ENCODE measurements at regions not wholly inside any gene's neighbourhood (a gene's known extent, or its start where the extent isn't known, plus 50 kb on each side); places are given as distances from the start of the nearest gene placed in this dataset.
A peak's percentile ranks its signal among the peaks of the same experiment; 100 is the strongest.

GRCh38 chr13:48797127-48797526, 143.4 kb downstream of the CYSLTR2 start:
- Histone ChIP-seq H2BK15ac (ENCODE audit: low read depth, poor library complexity, severe bottlenecking) (no peak overlapping the region), H3K23ac (ENCODE audit: low read length in 2 of 2) (no peak overlapping the region), H3K4me2 (ENCODE audit: low read length, poor library complexity, severe bottlenecking) (no peak overlapping the region), H3K9ac (ENCODE audit: low read length) (no peak overlapping the region), H3K4ac (ENCODE audit: low read depth in 1 of 2, low read length in 2 of 2) (no peak overlapping the region), H3K4me3 (ENCODE audit: insufficient read depth in 1 of 2, low read depth in 1 of 2, low read length in 2 of 2) (no peak overlapping the region), H4K8ac (ENCODE audit: low read length) (no peak overlapping the region), H3K18ac (ENCODE audit: low read depth in 1 of 2, low read length in 2 of 2) (no peak overlapping the region), H3K14ac (ENCODE audit: low read length in 2 of 2) (no peak overlapping the region), H2BK12ac (ENCODE audit: low read length in 2 of 2) (peak overlapping the region in 1 of 2 experiments; percentile 63), H2AK5ac (ENCODE audit: low read length, severe bottlenecking) (no peak overlapping the region), H3K4me1 (ENCODE audit: control insufficient read depth, insufficient read depth, low read depth, low read length) (no peaks in the 10 kb centered on the region), H3K27ac (ENCODE audit: low read length, poor library complexity, severe bottlenecking) (no peak overlapping the region), H3K9me3 (ENCODE audit: control insufficient read depth, low read length) (no peaks in the 10 kb centered on the region), H2BK5ac (ENCODE audit: low read depth, low read length, poor library complexity, severe bottlenecking) (no peak overlapping the region), H3K79me1 (replicated peaks; ENCODE audit: low read length, poor library complexity, severe bottlenecking) (no peaks in the 10 kb centered on the region), H2AFZ (ENCODE audit: low read depth, low read length) (no peak overlapping the region), H3K36me3 (ENCODE audit: control insufficient read depth in 1 of 2, insufficient read depth in 2 of 2, low read depth in 1 of 2, low read length in 2 of 2) (no peaks in the 10 kb centered on the region), H2BK120ac (ENCODE audit: low read depth, low read length) (no peak overlapping the region), H4K91ac (ENCODE audit: low read length) (no peak overlapping the region), H3K27me3 (ENCODE audit: control insufficient read depth in 1 of 2, insufficient read depth in 1 of 2, low read length in 2 of 2) (no peaks in the 10 kb centered on the region)
- 31% methylated on average over 2 of the region's 3 CpGs for WGBS
- no peak for DNase-seq

DNA sequence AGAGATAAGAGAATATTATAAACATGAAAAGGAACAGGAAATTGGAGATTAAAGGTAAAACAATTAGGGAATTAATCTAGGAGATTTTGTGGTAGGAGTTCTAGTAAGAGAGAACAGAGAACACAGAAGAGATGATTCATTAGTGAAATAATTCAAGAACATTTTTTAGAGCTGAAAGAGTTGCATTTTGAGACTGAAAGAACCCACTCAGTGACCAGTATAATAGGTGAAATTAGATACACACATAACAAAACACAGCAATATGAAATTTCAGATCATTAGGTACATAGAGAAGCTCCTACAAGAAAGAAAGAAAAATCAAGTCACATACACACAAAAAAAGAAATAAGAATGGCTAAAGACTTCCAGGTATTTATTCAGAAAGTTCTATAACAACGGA, 144.0 kb downstream of the CYSLTR2 start:
- DNase-seq, result no peak
- no CpG with 5 or more reads among the region's 1 CpG for WGBS
- Histone ChIP-seq H2BK12ac (ENCODE audit: low read length in 2 of 2) (no peak overlapping the region), H3K23ac (ENCODE audit: low read length in 2 of 2) (no peak overlapping the region), H3K36me3 (ENCODE audit: control insufficient read depth in 1 of 2, insufficient read depth in 2 of 2, low read depth in 1 of 2, low read length in 2 of 2) (no peaks in the 10 kb centered on the region), H2BK15ac (ENCODE audit: low read depth, poor library complexity, severe bottlenecking) (no peak overlapping the region), H3K9ac (ENCODE audit: low read length) (no peak overlapping the region), H3K4me1 (ENCODE audit: control insufficient read depth, insufficient read depth, low read depth, low read length) (no peaks in the 10 kb centered on the region), H4K91ac (ENCODE audit: low read length) (no peak overlapping the region), H3K27me3 (ENCODE audit: control insufficient read depth in 1 of 2, insufficient read depth in 1 of 2, low read length in 2 of 2) (no peaks in the 10 kb centered on the region), H2AFZ (ENCODE audit: low read depth, low read length) (no peak overlapping the region), H2AK5ac (ENCODE audit: low read length, severe bottlenecking) (no peak overlapping the region), H4K8ac (ENCODE audit: low read length) (no peak overlapping the region), H2BK120ac (ENCODE audit: low read depth, low read length) (no peak overlapping the region), H3K4ac (ENCODE audit: low read depth in 1 of 2, low read length in 2 of 2) (no peak overlapping the region), H3K4me3 (ENCODE audit: insufficient read depth in 1 of 2, low read depth in 1 of 2, low read length in 2 of 2) (no peak overlapping the region), H2BK5ac (ENCODE audit: low read depth, low read length, poor library complexity, severe bottlenecking) (no peak overlapping the region), H3K18ac (ENCODE audit: low read depth in 1 of 2, low read length in 2 of 2) (no peak overlapping the region), H3K14ac (ENCODE audit: low read length in 2 of 2) (no peak overlapping the region), H3K27ac (ENCODE audit: low read length, poor library complexity, severe bottlenecking) (no peak overlapping the region), H3K9me3 (ENCODE audit: control insufficient read depth, low read length) (no peaks in the 10 kb centered on the region), H3K4me2 (ENCODE audit: low read length, poor library complexity, severe bottlenecking) (no peak overlapping the region), H3K79me1 (replicated peaks; ENCODE audit: low read length, poor library complexity, severe bottlenecking) (no peaks in the 10 kb centered on the region)

- Histone ChIP-seq H3K14ac (ENCODE audit: low read length in 2 of 2) (no peak overlapping the region), H3K79me1 (replicated peaks; ENCODE audit: low read length, poor library complexity, severe bottlenecking) (no peaks in the 10 kb centered on the region), H4K91ac (ENCODE audit: low read length) (no peak overlapping the region), H3K4me1 (ENCODE audit: control insufficient read depth, insufficient read depth, low read depth, low read length) (no peaks in the 10 kb centered on the region), H3K23ac (ENCODE audit: low read length in 2 of 2) (no peak overlapping the region), H2AK5ac (ENCODE audit: low read length, severe bottlenecking) (no peak overlapping the region), H3K4ac (ENCODE audit: low read depth in 1 of 2, low read length in 2 of 2) (no peak overlapping the region), H3K36me3 (ENCODE audit: control insufficient read depth in 1 of 2, insufficient read depth in 2 of 2, low read depth in 1 of 2, low read length in 2 of 2) (no peaks in the 10 kb centered on the region), H2AFZ (ENCODE audit: low read depth, low read length) (no peak overlapping the region), H3K9me3 (ENCODE audit: control insufficient read depth, low read length) (no peaks in the 10 kb centered on the region), H2BK5ac (ENCODE audit: low read depth, low read length, poor library complexity, severe bottlenecking) (no peak overlapping the region), H2BK12ac (ENCODE audit: low read length in 2 of 2) (no peak overlapping the region), H2BK120ac (ENCODE audit: low read depth, low read length) (no peak overlapping the region), H3K27ac (ENCODE audit: low read length, poor library complexity, severe bottlenecking) (no peak overlapping the region), H2BK15ac (ENCODE audit: low read depth, poor library complexity, severe bottlenecking) (no peak overlapping the region), H3K4me3 (ENCODE audit: insufficient read depth in 1 of 2, low read depth in 1 of 2, low read length in 2 of 2) (no peak overlapping the region), H3K4me2 (ENCODE audit: low read length, poor library complexity, severe bottlenecking) (no peak overlapping the region), H3K27me3 (ENCODE audit: control insufficient read depth in 1 of 2, insufficient read depth in 1 of 2, low read length in 2 of 2) (no peaks in the 10 kb centered on the region), H3K9ac (ENCODE audit: low read length) (no peak overlapping the region), H4K8ac (ENCODE audit: low read length) (no peak overlapping the region), H3K18ac (ENCODE audit: low read depth in 1 of 2, low read length in 2 of 2) (no peak overlapping the region)
- WGBS, result 100% methylated on average over 2 of the region's 2 CpGs
- no peak for DNase-seq
Observed at GRCh38 chr13:48798180-48798579, 144.5 kb downstream of the CYSLTR2 start.

DNA sequence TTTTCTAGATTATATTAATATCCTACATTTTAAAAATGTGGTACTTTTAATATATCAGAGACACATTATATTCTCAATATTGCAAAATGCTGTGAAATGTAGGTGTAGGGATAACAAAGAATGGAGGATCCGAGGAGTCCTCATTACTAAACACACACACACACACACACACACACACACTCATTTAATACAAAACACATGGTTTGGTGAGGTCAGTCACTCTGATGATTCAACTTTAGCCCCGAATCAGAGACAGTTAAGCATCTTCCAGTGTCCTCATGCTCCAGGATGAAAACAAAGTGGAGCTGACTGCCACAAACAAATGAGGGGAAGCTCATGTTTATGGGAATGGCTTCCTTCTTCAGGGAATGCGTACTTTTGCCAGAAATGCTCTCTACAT, 147.5 kb downstream of the CYSLTR2 start:
- no peaks in the 10 kb centered on the region for H3K9me3 ChIP-seq (ENCODE audit: control insufficient read depth, low read length)
- H3K23ac ChIP-seq (ENCODE audit: low read length in 2 of 2), result no peak overlapping the region
- H2AK5ac ChIP-seq (ENCODE audit: low read length, severe bottlenecking), result no peak overlapping the region
- no peaks in the 10 kb centered on the region for H3K79me1 ChIP-seq (replicated peaks; ENCODE audit: low read length, poor library complexity, severe bottlenecking)
- no peaks in the 10 kb centered on the region for H3K36me3 ChIP-seq (ENCODE audit: control insufficient read depth in 1 of 2, insufficient read depth in 2 of 2, low read depth in 1 of 2, low read length in 2 of 2)
- no peak overlapping the region for H2BK12ac ChIP-seq (ENCODE audit: low read length in 2 of 2)
- no peak overlapping the region for H3K27ac ChIP-seq (ENCODE audit: low read length, poor library complexity, severe bottlenecking)
- H2BK120ac ChIP-seq (ENCODE audit: low read depth, low read length), result no peak overlapping the region
- H3K27me3 ChIP-seq (ENCODE audit: control insufficient read depth in 1 of 2, insufficient read depth in 1 of 2, low read length in 2 of 2), result no peaks in the 10 kb centered on the region
- no peak overlapping the region for H2AFZ ChIP-seq (ENCODE audit: low read depth, low read length)
- H3K14ac ChIP-seq (ENCODE audit: low read length in 2 of 2), result no peak overlapping the region
- peaks cover 5% of the 10 kb centered on the region for H3K4me1 ChIP-seq (ENCODE audit: control insufficient read depth, insufficient read depth, low read depth, low read length)
- WGBS, result 65% methylated on average over 3 of the region's 3 CpGs
- peak; percentile 44 for DNase-seq
- H3K9ac ChIP-seq (ENCODE audit: low read length), result peak overlapping the region; percentile 58
- no peak overlapping the region for H3K4ac ChIP-seq (ENCODE audit: low read depth in 1 of 2, low read length in 2 of 2)
- H4K8ac ChIP-seq (ENCODE audit: low read length), result no peak overlapping the region
- no peak overlapping the region for H3K4me2 ChIP-seq (ENCODE audit: low read length, poor library complexity, severe bottlenecking)
- H3K18ac ChIP-seq (ENCODE audit: low read depth in 1 of 2, low read length in 2 of 2), result no peak overlapping the region
- H2BK5ac ChIP-seq (ENCODE audit: low read depth, low read length, poor library complexity, severe bottlenecking), result no peak overlapping the region
- no peak overlapping the region for H4K91ac ChIP-seq (ENCODE audit: low read length)
- no peak overlapping the region for H2BK15ac ChIP-seq (ENCODE audit: low read depth, poor library complexity, severe bottlenecking)
- no peak overlapping the region for H3K4me3 ChIP-seq (ENCODE audit: insufficient read depth in 1 of 2, low read depth in 1 of 2, low read length in 2 of 2)
